NCI-H345 treated with DMSO at 0.1 percent for 48 hours (cell line): ENCODE measurements at regions not wholly inside any gene's neighbourhood (a gene's known extent, or its start where the extent isn't known, plus 50 kb on each side); places are given as distances from the start of the nearest gene placed in this dataset.
A peak's percentile ranks its signal among the peaks of the same experiment; 100 is the strongest.

Source experiments
- DNase-seq: peaks from one replicate; lab custom pipeline; 2025; ENCODE audit not compliant: unreplicated experiment; lab: John Stamatoyannopoulos, UW

DNA sequence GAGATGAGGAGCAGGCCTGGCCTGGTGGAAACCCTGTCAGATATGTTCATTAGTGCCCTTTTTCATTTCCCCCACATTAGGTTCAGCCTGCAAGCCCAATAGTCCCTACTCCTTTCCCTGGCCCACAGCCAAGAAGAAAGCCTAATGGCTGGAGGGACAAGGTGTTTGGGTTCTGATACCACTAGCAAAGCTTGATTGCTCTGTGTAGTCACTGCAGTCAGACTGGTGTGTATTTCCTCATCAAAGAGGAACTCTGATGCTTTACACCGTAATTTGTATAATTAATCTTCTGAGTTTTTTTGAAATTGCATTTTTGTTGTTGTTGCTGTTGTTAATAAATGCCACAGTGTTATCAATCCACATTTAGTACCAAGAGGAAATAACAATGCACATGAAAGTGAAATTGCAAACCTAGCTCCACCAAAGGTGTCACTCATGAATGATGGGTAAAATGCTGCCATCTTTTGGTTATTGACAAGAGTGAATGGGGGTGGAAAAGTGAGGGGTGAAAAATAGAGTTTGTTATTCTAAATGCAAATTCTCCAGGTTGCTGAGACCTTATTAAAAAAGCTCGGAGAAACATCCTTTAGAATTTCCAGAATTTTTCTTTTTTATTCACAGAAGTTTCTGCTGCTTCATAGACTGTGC, 320.2 kb upstream of the POU3F2 start:
- no peak for DNase-seq

DNA sequence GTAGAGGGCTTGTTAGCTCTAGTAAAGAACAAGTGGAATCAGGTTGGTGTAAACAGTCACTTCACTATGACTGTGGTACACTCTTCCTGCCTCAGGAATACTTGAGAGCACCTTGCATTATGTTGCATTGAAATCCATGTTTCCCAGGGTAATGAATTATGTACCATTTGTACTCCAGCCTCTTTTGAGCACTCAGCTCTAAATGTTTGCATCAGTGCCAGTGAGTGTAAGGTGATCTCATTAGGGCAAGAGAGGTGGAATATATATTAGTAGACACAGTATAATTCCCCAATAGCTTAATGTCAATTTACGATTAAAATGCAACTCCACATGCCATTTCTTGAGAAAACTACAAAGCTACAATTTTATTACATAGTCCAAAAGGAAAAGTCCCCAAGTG, 319.6 kb upstream of the POU3F2 start:
- peak; percentile 67 for DNase-seq

DNA sequence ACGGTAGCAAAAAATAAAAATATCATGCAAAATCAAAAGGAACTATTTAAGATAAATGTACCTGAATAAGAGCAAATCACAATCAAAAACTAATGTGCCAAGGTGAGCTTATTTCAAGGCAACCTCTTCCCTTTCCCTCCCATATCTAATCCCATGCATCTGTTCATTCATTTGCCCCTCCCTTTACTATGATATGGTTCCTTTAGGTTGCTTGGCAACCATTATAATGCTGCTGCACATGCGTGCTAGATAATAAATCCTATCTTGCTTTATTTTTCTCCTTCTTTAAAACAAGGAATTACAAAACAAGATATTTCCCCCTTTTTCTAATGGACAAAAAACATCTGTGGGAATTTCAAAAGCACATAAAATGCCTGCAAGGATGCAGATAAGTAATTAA, 318.2 kb upstream of the POU3F2 start:
- DNase-seq = no peak

DNA sequence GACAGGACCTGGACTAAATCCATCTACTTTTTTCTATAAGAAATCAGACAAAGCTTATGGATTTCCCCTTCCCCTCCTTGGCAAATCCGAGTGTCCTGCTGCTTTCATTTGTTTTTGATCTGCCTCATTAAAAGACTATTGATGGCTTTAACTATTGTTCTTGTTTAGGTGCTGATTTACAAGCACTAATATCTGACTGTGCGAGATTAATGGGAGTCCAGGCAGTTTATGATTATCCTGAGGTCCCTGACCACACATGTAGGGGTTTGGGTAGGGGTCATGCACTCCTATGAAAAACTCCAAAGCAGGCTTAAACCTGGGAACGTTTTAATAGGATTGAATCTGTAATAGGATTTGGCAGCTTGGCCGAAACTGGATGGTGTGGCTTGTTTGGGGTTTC, 317.5 kb upstream of the POU3F2 start:
- DNase-seq = no peak

DNA sequence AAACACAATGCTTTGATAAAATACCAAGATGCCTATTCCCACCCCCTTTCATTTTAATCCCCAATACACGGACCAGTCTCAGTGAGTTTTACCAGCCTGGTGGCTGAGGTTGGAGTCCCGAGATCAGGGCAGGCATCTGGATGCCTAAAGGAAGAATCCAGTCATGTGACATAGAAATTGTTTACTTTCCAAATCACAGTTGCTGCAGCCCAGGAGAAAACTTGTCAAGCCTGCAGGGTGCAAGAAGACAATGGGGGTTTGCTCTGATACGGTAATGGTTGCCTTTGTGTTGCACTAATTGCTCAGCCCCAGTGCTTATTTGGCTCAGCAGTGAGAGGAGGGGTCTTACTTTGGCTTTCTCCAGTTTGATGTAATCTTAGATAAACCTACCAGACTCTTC, 308.5 kb upstream of the POU3F2 start:
- no peak for DNase-seq

DNA sequence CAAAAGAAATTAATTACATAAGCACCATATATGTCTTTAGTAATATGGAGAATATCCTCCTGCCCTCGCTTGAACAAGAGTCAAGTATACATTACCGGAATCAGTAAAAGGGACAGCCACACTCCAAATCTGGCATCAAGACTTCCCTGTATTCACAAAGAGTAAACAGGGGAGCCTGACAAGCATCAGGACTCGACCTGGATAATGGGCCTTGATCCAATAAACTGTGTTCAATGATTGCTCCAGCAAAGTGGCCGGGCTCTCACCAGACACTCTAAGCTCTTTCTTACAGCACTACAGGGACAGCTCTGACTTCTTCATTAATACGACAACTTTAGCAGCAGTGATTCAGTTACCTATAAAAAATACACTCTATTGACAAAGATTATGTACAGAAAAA, 307.9 kb upstream of the POU3F2 start:
- DNase-seq = no peak

DNA sequence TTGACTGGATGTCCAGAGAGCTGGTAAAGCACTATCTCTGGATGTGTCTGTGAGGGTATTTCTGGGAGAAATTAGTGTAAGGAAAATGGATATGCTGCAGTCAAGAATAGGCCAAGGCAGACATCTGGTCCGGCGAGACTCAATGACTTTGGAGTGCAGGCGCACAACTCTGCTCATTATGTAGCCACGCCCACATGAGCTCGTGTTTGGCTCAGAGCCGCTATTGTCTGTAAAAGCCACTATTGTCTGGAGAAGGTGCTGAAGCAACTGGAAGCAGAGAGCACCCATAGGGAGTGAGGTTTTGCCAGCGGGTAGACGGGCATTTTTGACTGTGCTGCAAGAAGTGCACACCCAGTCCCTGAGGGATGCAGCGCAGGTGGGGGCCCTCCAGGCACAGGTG, 305.0 kb upstream of the POU3F2 start:
- DNase-seq = no peak

DNA sequence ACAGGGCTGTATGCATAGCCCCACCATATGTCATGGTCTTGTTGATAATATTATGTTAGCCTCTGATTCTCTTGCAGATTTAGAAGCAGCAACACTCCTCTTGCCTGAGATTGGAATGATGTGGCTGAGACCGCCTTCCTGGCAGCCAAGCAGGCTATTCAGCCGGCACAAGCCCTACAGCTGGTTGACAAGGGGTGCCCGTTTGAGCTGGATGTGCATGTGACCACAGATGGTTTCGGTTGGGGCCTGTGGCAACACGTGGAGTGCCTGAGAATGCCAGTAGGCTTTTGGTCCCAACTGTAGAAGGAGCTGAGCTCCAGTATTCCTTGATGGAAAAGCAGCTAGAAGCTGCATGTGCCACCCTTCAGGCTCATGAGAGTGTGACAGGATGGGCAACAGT, 303.6 kb upstream of the POU3F2 start:
- DNase-seq = no peak

DNA sequence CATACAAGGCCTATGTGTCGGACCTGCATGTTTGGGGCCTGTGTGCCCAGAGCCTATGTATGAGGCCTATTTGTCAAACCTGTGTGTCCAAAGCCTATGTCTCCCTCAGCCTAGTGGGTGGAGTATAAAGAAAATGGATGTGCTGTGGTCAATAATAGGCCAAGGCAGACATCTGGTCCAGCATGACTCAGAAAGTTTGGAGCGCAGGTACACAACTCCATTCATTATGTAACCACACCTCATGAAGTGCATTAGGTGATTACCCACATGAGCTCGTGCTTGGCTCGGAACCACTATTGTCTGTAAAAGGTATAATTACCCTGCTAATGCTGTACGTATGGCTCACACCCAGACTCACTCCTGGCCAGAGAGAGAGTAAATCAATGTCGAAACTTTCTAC, 302.4 kb upstream of the POU3F2 start:
- DNase-seq = no peak

DNA sequence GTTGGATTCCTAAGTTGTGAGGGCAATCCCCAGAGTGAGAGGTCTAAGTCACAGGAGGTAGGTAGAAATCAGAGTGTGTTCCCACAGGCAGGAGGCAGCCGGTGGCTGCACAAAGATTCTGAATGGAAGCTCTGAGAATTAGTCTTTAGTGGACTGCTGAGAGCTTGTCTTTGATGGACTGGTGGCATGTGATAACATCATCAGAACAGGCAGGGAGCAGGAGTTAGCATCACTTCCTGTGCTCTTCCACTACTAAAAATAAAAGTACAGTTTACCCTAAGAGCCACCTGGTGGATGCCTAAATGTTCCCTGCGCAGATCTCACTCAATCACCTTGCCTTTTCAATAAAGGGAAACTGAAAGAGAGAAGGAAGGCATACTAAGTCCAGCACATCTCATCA, 294.6 kb upstream of the POU3F2 start:
- DNase-seq = no peak

DNA sequence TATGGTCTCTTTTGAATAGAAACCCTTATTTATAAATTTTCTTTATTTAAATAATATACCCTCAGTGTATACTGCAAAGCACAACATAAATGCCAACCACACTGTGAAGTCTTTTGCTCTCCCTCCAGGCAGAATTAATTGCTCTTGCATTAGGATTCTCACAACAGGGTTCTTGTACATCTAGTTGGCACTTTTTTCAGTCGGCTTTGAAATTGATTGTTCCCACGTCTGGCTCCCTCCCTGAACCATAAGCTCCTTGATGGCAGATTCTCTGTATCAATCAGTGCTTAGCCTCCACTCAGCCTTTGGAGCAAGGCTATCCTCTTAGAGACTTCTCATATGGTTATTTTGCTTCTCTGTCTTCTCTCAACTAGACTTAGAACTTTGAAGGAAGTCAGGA, 288.0 kb upstream of the POU3F2 start:
- no peak for DNase-seq

DNA sequence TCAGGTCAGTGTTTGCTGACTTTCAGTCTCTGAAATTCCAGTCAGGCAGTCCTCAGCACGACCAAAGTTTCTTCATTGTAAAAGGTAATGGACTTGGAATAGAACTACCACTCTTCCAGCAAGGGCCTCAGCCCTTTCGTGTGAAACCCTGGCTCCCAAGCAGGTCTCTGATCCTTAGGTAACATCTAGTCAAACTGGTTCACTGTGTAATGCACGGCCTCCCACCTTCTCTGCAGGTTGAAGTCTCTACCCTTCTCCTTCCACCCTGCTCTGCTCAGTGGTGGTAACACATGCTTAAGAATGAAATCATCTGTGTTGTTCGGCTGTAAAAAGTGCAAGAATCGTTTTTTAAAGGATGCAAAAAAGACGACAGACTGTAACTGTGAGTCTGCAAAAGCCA, 287.2 kb upstream of the POU3F2 start:
- DNase-seq = no peak

DNA sequence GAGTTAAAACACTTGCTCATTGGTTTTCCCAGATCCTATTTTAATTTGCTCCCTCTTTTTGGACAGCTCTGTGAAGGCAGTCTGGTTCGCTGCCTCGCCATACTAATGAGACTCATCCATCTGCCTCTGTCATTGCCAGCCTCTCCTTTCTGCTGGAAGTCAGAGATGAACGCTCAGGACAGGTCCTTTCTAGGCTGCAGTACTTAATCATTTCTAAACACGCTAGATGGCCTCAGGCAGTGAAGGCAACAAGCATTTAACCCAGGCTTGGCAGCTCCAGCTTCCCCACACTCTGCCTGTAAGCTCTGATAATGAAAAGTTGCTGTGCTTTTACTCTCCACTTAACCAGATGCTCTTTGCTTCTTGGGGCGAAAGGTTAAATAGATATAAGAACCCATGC, 286.7 kb upstream of the POU3F2 start:
- no peak for DNase-seq

DNA sequence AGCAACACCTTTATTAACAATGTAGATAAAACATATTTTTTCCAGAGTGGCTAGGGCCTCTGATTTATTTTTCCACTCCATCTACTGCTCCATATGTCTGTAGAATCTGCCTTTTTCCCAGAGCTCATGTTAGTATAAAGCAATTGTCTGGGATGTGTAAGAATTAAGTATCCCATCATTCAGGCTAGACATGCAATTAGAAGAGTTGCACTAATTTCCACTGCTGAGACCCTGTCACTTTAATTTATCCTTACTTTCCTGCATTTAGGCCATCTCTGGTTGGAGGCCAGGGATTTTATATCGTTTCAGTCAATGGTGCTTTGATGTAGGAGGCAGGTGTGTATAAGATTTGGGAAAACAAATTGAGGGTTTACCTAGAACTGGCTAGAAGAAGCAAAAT, 286.1 kb upstream of the POU3F2 start:
- DNase-seq = no peak

DNA sequence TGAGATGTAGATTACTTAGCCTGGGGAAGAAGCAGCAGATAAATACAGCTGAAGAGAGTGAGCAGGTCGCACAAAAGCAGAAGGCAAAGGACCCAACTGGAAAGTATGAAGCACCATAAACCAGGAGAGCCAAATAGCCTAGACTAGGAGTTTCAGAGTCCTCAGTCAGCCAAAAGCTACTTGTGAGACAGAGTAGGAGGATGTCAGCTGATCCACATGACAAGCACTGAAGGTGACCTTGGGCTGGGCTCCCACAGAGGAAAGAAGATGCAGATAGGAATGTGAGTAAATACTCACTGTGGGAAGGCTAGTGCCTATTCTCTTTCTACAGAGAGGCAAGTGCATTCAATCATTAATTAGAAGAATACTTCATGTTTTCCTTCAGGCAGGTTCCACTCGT, 274.0 kb upstream of the POU3F2 start:
- DNase-seq = peak; percentile 27

DNA sequence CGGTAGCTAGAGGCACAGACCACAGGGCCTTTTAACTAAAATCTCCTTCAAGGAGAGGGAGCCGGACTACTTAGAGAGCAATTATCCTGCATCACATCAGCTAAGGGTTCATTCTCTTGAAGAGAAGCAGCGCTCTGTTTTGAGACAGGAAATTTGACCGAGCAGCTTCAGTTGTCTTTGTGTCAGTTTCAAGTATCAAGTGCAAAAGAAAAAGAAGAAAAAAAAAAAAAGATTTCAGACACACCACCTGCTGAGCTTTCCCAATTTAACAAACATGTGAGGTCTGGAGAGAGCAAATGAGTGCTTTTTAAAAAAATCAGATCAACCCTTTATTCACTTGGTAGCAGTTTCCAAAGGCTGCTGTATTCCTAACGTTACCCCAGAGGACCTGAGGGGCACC, 273.5 kb upstream of the POU3F2 start:
- DNase-seq = no peak

DNA sequence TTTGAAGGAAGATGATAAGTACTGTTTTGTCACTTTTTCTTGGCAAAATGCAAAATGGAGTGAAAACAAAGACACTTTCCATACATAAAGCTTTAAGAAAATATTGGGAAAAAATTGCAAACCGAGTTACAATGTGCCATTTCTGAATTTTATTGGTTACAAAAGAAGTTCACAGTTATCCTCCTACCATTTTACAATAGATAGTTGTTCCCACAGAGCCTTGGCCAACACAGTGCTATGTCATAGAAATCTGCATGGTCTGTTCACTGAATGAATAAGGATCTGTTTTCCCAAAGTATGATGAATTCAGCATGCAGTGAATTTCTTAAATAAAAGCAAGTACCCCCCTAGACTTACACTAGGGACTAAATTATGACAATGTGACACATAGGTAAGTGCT, 268.2 kb upstream of the POU3F2 start:
- no peak for DNase-seq

DNA sequence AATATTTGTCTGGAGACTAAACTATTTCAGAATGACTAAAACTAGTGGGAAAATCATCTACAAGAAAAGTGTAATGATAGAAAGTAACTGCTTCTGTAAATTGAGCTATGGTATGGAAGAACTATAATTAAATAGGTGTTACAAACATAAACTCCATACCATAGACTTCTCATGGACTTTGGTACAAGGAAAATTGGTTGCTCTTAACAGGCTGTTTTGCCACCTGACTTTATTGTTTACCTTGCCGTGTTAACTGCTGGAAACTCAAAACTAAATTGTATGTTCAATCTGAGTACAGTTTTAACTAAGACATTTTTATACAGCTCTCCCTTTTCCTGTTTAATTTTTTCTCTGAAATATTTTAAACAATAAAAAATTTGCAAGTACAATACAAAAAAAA, 261.8 kb upstream of the POU3F2 start:
- no peak for DNase-seq

DNA sequence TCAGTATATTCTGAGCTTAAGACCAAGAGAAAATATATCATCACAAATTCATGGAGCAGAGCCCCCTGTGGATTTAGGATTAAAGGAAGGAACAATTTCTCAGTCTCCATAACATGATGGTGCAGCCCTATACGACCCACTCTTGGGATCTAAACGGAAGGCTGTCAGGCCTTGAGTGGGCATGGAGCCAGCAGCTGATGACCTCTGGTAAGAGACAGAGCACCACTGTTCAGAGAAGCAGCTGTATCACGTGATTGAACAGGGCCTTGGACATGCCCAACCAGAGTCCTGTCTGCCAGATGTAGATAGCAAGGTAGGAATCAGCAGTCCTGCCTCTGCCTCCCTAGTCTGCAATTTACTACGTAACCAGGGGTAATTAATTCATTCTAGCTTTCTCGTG, 259.4 kb upstream of the POU3F2 start:
- DNase-seq = no peak

DNA sequence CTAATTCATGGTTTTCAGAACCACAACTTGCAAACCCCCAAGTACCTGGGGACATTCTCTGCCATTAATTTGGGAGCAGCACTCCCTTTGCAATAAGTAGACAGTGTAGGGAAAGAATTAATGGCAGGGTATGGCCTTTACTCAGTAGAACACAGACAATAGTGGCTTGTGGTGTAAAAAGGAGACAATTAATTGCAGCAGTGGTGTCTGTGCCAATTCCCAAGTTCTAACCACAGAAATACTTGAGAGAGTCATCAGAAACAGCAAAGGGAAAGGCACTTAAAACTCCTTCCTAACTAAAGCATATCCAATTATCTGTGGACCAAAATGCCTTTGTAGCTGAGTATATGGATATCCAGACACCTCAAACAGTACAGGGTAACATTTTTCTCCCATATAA, 257.6 kb upstream of the POU3F2 start:
- DNase-seq = no peak

DNA sequence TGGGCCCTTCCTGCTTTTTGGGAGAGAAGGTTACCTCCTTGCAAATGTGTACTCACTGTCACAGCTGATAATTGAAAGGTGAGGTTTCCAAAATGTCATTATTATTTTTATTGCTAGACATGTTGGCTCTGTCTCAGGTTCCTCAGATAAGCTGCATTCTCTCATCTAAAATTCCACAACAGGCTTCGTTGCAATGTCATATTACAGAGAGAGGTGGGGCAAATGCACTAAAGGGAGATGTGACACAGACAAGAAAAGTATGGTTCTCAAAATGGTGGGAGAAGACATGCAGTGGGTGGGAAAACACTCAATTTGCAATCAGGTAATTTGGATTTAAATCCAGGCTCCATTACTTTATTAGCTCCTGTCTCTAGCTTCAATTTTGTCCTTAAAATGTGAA, 256.4 kb upstream of the POU3F2 start:
- DNase-seq = no peak

DNA sequence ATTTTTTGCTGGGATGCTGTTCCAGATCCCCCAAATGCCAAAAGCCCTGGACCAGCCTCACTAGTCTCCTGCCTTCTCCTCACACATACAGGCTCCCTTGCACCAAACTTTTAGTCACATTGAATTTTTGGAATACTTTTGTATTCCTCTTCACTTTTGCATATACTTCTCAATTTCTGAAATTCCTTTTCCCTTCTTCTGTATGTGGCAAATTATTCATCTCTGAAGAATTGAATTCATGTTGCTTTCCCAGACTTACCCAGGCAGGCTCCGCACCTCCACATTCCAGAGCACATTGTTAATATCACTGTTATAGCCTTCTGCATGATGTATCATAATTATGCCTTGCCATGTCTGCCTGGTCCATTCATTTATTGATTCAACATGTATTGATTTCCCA, 255.3 kb upstream of the POU3F2 start:
- no peak for DNase-seq

DNA sequence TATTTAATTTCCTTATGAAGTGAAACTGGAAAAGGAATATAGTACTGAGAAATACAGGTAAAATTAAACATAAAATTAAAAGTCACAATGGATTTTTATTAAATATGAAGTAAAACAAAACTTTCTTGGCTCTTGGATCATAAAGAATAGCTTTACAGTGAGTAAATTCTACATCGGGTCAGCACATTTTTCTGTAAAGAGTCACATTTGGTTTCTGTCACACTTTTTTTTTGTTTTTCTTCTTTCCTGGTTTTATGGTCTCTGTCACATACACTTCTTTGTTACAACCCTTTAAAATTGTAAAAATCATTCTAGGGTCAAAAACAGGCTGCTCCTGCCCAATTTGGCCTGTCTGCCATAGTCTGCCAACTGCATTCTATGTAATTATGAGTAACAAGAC, 254.4 kb upstream of the POU3F2 start:
- no peak for DNase-seq

DNA sequence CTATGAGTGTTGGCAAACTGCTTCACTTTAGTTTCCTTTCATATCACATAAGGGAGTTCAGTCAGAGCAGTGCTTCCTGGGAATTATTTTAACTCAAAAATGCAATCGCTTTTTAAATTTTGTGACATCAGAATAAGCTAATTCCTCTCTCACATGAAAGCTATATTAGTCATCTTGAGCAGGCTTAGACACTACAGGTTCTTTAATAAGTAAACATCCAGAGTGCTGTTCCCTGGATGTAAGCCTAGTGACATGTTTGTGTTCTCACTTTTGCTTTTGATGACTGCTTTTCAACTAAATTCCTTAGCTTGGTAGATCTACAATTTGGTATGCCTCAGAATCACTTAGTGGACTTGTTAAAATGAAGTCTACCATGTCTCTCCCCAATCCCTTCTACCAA, 252.7 kb upstream of the POU3F2 start:
- no peak for DNase-seq
